Ovary (tissue), 3 donors: ENCODE measurements at regions not wholly inside any gene's neighbourhood (a gene's known extent, or its start where the extent isn't known, plus 50 kb on each side); places are given as distances from the start of the nearest gene placed in this dataset.

Experiments used
- CTCF ChIP-seq, 3 donors: fragments of 450-650 bp in 2 of 3; fragments of 200-600 bp in 1 of 3; IDR thresholded peaks; one replicate each; pipeline versions ENCODE4 v1.5.1 to v1.8.0; 2016 to 2022; ENCODE audit warnings: antibody characterized with exemption in 3 of 3, mild to moderate bottlenecking in 1 of 3
- EP300 ChIP-seq: sonication (generic); formaldehyde crosslinking; IDR thresholded peaks from one replicate; pipeline ENCODE4 v1.6.1; 2017; ENCODE audit warnings: antibody characterized with exemption
- POLR2A ChIP-seq: fragments of 450-650 bp; IDR thresholded peaks from one replicate; pipeline ENCODE4 v1.6.1; 2017; ENCODE audit warnings: antibody characterized with exemption, mild to moderate bottlenecking, moderate library complexity
- donor health status: DM: no; HTN: no; CAD: no.

GRCh38 chr3:106617276-106617675, 748.5 kb upstream of the CBLB start:
- TF ChIP-seq POLR2A = no peak
- TF ChIP-seq EP300 = no peak
- TF ChIP-seq CTCF (IDR thresholded peaks at IDR 0.05) = no peak
